ENCODE measurements at regions not wholly inside any gene's neighbourhood (a gene's known extent, or its start where the extent isn't known, plus 50 kb on each side); places are given as distances from the start of the nearest gene placed in this dataset.

DNA sequence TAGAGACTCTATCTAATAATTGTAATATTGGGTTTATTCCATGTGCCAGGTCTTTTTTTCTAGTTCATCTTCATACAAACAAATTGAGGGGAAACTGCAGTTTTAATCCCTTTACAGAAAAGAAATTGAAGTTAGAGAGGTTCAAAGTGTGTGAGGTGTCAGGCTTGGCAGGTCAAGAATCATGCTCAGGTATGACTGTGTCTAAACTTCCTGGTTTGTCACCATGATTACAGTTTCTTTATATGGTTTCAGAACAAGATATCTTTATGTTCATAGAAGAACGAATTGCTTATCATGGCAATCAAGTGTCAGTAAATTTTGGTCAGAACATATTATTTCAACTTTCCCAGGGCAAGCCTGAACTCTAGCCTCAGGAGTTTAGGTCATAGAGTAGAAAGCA, 460.4 kb downstream of the RAPGEF2 start:
- ATAC-seq (no peak), FAIRE-seq (no peak), DNase-seq (ENCODE audit: low spot score) (no peak)
- BruUV-seq (replicated peaks) = no TSS peak
- Histone ChIP-seq H4K20me1 (ENCODE audit: insufficient read depth, low read length) (no peaks in the 10 kb centered on the region), H3K27ac (ENCODE audit: extremely low read length, insufficient read depth, low read length) (no peak overlapping the region), H2AFZ (ENCODE audit: low read length) (no peak overlapping the region), H3K4me1 (ENCODE audit: insufficient read depth, low read length) (0 out of 2 replicates have a peak, but pooled peaks cover 6% of the 10 kb centered on the region), H3K4me3 (replicated peaks in 1 of 3; ENCODE audit: insufficient read depth in 1 of 3, low read depth in 2 of 3, low read length in 3 of 3) (no peak overlapping the region), H3K9ac (ENCODE audit: insufficient read depth, low read depth, low read length) (no peak overlapping the region), H3K27me3 (ENCODE audit: control insufficient read depth in 1 of 2, insufficient read depth in 2 of 2, low read length in 2 of 2) (no peaks in the 10 kb centered on the region), H3K36me3 (replicated peaks in 1 of 2; ENCODE audit: control insufficient read depth in 1 of 2, insufficient read depth in 2 of 2, low read length in 2 of 2) (no peaks in the 10 kb centered on the region), H3K4me2 (ENCODE audit: low read depth, low read length) (no peak overlapping the region), H3K9me3 (ENCODE audit: low read length) (no peaks in the 10 kb centered on the region), H3K79me2 (ENCODE audit: insufficient read depth, low read length) (no peaks in the 10 kb centered on the region)
- ChIA-PET POLR2A (no interaction called here), CTCF (ENCODE audit: low intra/inter-chr PET ratio, low total read pairs) (no interaction called here)
- intact Hi-C loops (cut with micrococcal nuclease; ENCODE audit: unreplicated experiment) = no loop called here
- 0% methylated on average over 1 of the region's 1 CpG for WGBS (ENCODE audit: low lambda C conversion rate)
- TF ChIP-seq EHMT2 (IDR thresholded peaks at IDR 0.05; ENCODE audit: borderline replicate concordance, low read depth, low read length) = no peak
- TF ChIP-seq TRIM24 (CRISPR knock-in tag; IDR thresholded peaks at IDR 0.05) = no peak
- TF ChIP-seq, protein P1, sequence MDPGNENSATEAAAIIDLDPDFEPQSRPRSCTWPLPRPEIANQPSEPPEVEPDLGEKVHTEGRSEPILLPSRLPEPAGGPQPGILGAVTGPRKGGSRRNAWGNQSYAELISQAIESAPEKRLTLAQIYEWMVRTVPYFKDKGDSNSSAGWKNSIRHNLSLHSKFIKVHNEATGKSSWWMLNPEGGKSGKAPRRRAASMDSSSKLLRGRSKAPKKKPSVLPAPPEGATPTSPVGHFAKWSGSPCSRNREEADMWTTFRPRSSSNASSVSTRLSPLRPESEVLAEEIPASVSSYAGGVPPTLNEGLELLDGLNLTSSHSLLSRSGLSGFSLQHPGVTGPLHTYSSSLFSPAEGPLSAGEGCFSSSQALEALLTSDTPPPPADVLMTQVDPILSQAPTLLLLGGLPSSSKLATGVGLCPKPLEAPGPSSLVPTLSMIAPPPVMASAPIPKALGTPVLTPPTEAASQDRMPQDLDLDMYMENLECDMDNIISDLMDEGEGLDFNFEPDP (CRISPR knock-in tag; conservative IDR thresholded peaks at IDR 0.05) = no peak
- TF ChIP-seq ZNF101 (CRISPR knock-in tag; IDR thresholded peaks at IDR 0.05; ENCODE audit: borderline replicate concordance, low read depth) = no peak
- TF ChIP-seq STAT5B (CRISPR knock-in tag; IDR thresholded peaks at IDR 0.05) = no peak
- TF ChIP-seq ZBTB20 (CRISPR knock-in tag; IDR thresholded peaks at IDR 0.05; ENCODE audit: borderline replicate concordance, low read depth) = no peak
- TF ChIP-seq NFRKB (IDR thresholded peaks at IDR 0.05) = no peak
- no peak for TF ChIP-seq FOSL1 (CRISPR knock-in tag; IDR thresholded peaks at IDR 0.05; ENCODE audit: borderline replicate concordance)
- no peak for TF ChIP-seq ZNF430 (CRISPR knock-in tag; IDR thresholded peaks at IDR 0.05)
- TF ChIP-seq, protein P2, sequence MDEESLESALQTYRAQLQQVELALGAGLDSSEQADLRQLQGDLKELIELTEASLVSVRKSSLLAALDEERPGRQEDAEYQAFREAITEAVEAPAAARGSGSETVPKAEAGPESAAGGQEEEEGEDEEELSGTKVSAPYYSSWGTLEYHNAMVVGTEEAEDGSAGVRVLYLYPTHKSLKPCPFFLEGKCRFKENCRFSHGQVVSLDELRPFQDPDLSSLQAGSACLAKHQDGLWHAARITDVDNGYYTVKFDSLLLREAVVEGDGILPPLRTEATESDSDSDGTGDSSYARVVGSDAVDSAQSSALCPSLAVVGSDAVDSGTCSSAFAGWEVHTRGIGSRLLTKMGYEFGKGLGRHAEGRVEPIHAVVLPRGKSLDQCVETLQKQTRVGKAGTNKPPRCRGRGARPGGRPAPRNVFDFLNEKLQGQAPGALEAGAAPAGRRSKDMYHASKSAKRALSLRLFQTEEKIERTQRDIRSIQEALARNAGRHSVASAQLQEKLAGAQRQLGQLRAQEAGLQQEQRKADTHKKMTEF (CRISPR knock-in tag; IDR thresholded peaks at IDR 0.05) = no peak
- TF ChIP-seq ZNF746 (CRISPR knock-in tag; IDR thresholded peaks at IDR 0.05) = no peak
- TF ChIP-seq ZFP82 (CRISPR knock-in tag; IDR thresholded peaks at IDR 0.05; ENCODE audit: borderline replicate concordance) = no peak
- TF ChIP-seq NAIF1 (CRISPR knock-in tag; IDR thresholded peaks at IDR 0.05; ENCODE audit: borderline replicate concordance) = no peak
- no peak for TF ChIP-seq GTF3A (CRISPR knock-in tag; conservative IDR thresholded peaks at IDR 0.05)
- in situ Hi-C loops (cut with HindIII; ENCODE audit: extremely low pct_ligation_motif_present, low pct_unique_long_range_greater_than_20kb) = no loop called here
